GM18868 (cell line): ENCODE measurements at regions not wholly inside any gene's neighbourhood (a gene's known extent, or its start where the extent isn't known, plus 50 kb on each side); places are given as distances from the start of the nearest gene placed in this dataset.
"Not testable (repeated sequence)": the region's sequence is repeated elsewhere in the genome, so short reads cannot be mapped to it uniquely, and the experiment has no call there.

Experiments used
- ATAC-seq: cut with Tn5 transposase; IDR thresholded peaks from one replicate; pipeline ENCODE4 v1.9.1; 2021; ENCODE audit warnings: mild to moderate bottlenecking, moderate library complexity; ENCODE audit not compliant: unreplicated experiment

DNA sequence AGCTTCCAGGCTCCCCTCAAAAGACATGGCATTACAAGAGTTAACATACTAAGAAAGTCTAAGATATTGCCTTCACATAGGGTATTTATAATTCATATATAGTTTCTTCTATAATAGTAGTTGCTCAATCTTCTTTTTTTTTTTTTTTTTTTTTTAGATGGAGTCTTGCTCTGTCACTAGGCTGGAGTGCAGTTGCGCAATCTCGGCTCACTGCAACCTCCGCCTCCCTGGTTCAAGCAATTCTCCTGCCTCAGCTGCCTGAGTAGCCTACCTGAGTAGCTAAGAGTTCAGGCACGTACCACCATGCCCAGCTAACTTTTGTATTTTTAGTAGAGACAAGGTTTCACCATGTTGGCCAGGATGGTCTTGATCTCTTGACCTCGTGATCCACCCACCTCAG, 337.0 kb downstream of the FAM181B start:
- not testable (repeated sequence) for ATAC-seq

DNA sequence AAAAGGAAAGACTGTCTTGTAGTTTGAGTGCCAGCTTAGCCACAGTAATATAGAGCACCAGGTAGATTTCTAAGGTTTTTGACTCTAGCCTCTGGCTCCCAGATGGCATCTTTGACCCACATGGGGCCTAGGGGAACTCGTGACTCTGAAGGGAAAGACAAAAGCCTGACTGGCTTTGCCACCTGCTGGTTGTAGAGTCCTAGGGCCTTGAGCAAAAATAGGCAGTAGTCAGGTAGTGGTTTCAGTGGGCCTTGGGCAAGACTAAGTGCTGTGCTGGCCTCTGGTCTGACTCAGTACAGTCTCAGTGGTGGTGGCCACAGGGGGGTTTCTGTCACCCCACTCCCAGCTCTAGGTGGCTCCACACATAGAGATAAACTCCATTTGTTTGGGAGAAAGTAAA, 349.4 kb downstream of the FAM181B start:
- no peak for ATAC-seq

DNA sequence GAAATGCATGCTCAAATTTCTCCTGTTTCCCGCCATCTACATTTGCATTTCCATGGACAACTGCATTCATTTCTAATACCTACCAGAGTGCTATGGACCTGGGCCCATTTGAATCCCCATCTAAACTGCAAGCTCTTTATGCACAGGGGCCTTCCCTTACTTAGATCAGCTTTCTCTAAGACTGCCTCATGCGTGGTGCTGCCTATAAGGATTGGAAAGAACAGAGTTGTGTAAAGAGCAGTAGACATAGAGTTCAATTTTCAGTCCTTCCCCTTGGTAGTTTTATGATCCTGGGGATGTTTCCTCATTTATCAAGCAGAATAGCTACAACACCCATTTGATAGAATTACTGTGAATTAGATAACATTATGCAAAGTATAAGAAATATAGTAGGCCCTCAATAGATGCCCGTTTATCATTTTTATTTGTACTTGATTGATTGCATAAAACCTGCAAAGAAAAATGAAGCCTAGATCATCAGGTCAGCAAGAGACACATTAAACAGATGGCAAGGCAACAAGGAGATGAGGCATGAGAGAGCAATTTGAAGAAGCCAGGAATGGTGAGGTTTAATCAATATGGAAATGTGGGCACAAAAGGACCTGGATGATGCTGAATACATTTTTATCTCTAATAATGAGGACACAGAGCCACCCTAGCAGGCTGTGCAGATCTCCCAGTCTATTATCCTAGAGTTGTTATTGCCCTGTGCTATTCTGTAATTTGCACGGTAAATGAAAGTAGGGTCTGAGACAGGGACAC, 359.7 kb downstream of the FAM181B start:
- no peak for ATAC-seq

DNA sequence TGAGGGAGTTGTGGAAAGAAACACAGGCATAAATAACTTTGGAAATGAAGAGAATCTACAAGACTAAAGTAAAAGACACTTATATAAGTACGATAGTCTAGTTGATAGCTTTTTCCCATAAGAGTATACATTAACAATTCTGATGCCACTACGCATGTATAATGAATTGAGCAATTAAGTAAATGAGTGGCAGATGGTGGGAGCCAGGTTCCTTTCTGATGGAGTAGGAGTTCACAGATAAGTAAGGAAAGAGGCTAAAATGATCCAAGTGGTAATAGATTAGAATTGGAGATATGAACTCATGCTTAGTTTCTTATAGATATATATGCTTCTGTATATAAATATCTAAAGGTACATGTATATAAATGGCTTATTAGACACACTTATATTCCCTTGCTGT, 368.3 kb downstream of the FAM181B start:
- ATAC-seq: no peak

DNA sequence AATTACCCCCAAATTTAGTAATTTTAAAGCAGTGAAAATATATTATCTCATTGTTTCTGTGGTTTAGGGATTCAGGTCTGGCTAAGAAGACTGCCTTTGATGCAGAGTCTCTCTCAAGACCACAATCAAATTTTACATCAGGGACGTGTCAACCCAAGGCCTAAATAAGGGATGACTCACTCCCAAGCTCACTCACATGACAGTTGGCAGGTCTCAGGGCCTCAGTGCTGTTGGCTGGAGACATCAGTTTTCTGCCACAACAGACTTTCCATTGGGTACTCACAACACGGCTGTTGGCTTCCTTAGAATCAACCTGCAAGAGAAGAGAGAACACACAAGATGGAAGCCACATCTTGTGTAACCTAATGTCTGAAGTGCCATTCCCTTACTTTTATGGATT, 377.3 kb downstream of the FAM181B start:
- ATAC-seq: no peak

DNA sequence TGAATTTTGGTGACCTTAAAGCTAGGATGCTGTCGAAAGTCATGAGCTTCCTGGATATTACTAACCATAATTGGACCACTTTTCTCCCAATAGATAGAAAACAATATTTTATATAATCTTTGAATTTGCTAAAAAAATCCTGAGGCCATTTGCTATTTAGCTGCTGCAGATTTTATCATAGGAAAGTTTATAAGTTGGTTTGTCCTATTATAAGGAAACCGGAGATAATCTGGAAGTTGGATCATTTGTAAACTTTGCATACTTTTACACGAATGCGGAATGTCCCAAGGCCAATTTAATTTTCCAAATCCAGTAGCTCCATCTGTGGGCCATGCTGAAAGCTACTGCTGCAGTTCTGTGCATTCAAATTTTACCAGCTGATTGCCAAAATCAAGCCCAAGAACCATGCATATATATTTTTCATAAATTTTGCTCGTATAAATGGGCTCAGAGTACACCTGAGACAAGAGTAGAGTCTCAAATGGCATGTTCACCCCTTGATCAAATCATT, 378.3 kb downstream of the FAM181B start:
- ATAC-seq: no peak

DNA sequence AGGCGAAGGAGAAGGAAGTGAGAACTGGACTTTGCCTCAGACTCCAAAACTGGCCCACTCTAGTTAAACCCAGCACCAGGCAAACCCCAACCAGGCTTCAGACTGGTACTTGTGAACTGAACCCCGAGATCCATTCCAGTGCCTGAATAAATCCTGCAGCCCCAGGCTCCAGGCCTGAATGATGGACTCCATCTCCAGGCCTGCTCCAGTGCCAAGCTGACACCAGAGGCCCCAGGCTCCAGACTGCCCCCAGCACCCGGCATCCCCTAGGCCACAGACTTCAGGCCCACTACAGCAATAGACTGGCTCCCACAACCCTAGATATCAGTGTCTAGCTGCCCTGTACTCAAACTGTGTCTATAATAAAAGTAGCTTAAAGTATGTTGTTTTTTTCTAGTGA, 406.8 kb downstream of the FAM181B start:
- ATAC-seq: no peak

DNA sequence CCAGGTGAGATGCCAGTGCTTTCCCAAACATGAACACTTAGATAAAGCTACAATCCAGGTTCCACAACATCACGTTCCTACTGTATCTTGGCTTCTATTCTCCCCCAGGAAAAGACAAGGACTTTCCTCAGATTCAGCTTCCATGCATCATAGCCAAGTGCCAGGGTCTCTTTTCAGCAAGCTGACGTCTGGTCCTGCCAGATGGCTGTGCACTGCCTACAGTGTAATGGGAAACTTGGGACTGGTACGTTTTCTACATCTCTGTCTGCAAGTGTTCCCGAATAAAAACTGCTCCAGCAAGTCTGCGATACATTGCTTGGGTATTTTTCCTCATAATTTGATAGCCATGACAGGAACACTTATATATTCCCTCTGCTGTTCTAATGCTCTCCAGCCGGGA, 412.5 kb downstream of the FAM181B start:
- ATAC-seq: no peak

DNA sequence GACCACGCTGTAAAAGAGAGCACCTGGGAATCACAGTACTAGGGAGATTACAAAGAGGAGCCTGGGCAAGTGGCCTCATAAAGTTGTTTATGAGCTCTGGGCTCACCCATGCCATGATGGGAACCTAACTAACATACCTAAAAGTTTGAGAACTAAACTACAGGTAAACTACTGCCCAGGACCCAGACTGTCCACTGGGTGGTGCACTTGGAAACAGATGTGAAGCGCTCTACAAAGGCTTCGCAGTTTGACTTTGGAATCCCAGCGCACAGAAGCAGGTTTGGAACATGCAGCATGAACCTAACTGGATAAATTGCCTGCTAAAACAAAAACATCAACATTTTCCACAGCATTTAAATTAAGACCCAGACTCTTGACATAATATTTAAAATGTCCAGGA, 418.6 kb downstream of the FAM181B start:
- ATAC-seq: peak; percentile 69

DNA sequence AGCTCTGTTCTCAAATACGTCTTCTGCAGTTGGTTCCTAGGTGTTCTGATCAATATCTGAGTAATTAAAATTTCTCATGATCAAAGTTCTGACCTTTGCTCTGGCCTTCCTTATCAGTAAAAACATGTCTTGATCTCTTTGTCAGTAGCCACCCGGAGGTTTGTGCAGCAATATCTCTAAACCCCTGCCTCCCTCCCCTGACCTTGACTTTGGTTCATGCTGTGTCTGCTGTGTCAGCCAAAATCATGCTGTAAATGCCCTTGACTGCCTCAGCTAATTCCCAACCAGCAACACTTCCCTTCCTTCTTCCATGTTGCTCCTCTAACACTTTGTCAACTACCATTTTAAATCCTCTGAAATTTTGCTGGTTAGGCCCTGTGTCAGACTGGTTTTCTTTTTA, 424.7 kb downstream of the FAM181B start:
- no peak for ATAC-seq

DNA sequence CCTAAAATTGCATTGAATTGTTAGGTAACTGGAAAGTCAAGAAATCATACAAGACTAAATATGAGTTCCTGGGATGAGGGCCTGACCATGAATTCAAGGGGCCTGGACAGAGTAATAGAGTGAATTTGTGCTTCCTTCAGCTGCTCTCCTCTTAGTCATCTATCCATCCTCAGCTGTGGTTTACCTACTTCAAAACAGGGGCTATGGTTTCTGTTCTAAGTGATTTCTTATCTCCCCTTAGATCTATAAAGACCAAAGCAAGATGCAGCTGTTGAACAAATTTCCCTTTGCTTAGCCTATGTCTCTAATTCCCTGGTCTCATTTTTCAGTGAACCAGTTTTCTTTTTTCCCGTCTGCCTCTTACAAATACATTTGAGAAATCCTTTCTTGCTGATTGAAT, 428.5 kb downstream of the FAM181B start:
- ATAC-seq: no peak

DNA sequence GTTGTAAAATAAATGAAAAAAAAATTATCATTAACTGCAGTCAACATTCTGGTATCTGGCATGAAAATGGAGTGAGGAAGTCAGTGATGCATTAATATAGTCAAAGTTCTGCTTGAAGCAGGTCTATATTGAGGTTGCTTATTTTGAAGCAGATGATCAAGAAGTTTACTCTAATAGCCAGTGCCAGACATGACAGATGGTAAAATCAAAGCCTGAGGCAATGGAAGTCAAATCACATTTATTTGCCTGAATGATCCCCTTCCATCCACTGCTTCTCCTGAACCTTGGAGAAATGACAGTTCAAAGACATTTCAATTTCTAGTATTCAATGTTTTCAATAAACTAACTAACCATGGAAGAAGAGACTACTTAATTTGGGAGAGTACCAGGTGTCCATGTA, 430.0 kb downstream of the FAM181B start:
- no peak for ATAC-seq

DNA sequence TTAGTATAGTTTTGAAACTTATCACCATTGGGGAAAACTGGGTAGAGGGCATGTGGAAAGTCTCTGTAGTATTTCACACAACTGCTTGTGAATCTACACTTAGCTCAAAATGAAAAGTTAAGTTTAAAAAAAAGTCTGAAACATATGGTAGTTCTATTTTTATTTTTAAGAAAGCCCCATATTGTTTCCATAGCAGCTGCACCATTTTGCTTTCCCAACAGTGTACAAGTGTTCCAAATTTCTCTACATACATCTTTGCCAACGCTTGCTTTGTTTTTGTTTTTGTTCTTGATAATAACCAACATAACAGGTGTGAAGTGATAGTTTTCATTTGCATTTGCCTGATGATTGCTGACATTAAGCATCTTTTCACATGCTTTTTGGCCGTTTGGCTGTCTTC, 445.2 kb downstream of the FAM181B start:
- no peak for ATAC-seq

DNA sequence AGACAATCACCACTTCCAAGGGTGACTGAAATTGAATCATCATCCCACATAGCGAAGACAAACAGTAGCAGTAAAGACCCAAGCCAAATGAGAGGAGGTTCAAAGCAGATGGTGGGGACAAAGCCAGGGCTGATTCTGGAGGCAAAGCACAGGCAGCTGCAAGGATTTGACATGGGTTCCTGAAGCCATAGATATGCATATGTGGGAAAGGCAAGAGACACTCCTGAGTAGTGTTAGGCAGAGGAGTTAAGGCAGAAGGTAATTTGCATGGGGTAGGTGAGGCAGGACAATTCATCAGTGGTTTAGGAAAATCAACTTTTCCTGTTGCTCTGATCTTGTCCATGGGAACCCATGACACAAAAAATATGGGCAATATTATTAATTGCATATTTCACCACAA, 462.8 kb downstream of the FAM181B start:
- no peak for ATAC-seq

DNA sequence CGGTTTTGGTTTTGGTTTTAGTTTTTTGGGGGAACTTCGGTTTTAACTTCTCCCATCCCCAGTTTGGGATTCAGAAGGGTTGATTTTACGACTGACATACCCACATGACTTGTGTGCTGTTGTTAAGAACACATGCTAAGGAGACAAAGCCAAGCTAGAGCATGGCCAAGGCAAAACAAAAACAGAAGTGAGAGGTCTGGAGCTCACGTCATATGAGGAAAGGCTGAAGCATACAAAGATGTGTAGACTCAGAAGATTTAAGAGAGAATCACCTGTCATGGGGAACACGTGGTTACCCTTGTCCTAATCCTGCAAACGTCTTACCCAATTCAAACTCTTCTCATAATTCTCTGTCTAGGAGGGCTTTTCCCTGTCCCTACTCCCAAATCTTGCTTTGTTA, 465.0 kb downstream of the FAM181B start:
- peak; percentile 50 for ATAC-seq

DNA sequence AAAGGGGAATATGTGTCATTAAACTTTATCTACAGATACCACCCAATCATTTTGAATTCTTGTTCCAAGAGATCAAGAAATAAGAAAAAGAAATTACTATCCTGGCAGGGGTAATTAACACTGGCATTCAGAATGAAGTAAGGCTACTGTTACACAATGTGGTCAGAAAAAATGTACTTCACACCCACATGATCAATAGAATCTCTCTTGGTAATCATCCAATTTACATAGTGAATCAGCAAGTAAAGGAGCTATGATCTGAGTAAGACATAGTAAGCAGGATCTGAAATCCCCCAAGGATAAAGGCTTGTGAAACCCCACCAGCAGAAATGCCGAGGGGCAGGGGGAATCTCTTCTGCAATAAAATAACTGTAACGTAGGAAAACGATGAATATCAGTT, 466.5 kb downstream of the FAM181B start:
- ATAC-seq: no peak

DNA sequence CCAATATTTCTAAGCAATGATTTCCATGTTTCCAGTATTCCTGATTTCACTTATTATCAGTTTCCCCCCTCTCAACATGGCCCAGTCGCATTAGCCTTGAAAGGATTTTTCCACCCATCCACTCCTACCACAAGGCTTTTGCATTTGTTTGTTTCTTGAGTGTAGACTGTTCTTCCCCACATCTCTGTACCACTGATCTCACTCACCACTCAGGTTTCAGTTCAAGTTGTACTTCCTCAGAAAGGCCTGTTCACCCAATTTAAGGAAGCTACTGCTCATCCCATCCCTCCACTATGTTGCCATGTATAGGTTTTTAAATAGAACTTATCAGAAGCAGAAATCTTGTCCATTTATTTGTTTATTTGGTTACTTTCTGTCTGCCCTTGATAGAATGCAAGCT, 472.3 kb downstream of the FAM181B start:
- ATAC-seq: no peak

DNA sequence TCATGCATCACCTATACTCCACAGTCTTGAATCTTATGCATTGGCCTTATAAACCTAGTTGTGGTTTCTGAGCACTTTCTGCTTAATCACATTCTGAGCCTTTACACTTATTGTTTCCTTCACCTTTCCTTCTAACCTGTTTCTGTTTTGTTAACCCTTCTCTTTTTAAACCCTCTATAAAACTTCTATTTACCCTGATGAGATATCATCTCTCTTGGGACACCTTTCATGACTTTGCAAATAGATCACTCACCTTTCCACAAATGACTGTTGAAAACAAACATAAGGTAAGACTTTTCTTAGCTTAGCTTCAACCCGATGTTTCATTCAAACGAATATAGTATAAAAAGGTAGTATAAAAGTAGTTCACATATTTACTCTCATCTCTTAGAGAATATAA, 483.6 kb downstream of the FAM181B start:
- ATAC-seq: no peak

DNA sequence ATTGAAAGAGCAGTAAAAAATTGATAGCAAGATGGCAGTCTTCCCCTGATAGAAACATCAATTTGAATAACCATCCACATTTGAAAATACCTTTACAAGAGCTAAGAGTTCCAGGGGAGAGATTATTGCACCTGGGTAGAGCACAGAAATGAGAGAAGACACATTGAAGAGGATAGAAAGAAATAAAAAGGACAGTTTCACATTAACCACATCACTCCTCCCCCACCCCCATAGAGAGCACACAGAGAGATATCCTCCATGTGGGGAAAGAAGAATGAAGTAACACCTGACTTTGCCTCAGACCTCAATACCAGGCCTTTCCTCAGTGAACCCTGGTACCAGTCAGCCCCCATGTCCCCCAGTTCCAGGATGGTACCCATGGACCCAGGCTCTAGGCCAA, 486.7 kb downstream of the FAM181B start:
- ATAC-seq: no peak

DNA sequence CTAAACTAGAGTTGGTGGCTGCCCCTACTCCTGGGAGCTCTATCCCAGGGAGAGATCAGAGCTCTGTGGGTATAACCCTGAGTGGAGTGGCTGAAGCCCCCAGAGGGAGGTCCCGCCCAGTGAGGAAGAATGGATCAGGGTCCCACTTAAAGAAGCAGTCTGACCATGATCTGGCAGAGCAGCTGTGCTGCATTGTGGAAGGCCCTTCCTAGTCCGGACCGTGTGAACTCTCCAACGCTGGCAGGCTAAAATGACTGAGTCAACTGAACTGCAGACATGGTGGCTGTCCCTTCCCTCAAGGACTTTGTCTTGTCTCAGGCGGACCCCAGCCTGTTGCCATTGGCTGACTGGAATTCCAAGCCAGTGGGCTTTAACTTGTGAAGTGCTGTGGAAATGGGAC, 494.2 kb downstream of the FAM181B start:
- ATAC-seq: no peak

DNA sequence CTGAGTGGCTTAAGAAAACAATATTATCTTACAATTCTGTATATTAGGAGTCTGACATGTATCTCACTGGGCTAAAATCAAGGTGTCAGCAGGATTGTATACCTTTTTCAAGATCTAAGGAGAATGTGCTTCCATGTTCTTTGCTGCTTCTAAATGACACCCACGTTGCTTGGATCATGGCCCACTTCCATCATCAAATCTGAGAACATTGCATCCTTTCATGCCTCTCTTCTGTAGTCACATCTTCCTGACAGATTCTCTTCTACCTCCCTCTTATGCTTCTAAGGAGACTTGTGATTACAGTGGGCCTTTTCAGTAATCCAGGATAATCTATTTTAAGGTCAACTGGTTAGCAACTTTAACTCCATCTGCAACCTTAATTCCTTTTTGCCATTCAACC, 499.4 kb downstream of the FAM181B start:
- no peak for ATAC-seq

DNA sequence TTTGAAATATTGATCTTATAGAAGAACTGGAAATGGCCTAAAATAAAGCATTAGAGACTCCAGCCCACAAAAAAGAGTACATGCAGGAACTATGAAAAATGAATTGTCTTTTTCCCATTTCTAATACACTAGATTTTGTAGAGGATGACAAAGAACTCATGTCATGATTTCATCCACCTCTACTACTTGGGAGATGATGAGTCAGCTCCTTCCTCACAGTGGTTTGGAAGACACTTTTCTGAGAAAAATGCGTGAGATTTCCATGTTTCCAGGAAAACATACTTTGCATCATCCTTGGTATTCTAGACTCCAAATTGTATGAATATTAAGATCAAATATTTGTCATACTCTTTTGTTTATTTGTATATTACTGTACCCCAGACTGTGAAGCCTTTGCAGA, 500.5 kb downstream of the FAM181B start:
- ATAC-seq: no peak

DNA sequence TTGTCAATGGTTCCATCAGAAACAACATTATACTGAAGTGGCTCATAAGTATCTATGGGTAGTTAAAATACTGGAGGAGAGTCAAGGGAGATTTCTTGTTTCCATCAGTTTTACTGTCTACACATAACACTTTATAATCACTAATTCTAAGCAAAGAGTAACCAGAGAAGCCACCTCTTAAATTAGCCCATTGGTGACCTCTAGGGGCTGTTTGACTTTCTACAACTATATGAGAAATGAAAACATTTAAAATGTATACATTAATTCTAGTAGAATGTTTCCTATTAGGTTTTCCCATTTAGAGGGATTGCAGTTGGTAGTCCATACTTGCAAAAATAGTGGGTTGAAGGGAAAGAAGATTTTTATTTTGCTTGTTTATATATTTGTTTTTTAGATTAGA, 504.3 kb downstream of the FAM181B start:
- peak; percentile 80 for ATAC-seq
